Renal cortical epithelial cell (primary cell): ENCODE measurements at regions not wholly inside any gene's neighbourhood (a gene's known extent, or its start where the extent isn't known, plus 50 kb on each side); places are given as distances from the start of the nearest gene placed in this dataset.

ENCODE experiments used
- DNase-seq: peaks from one replicate; pipeline ENCODE4 v3.0.0-alpha.2; 2011; ENCODE audit warnings: low read depth

- no peak for DNase-seq
These were observed 329.7 kb upstream of the SNX7 start for GRCh38 chr1:98331718-98332311.

DNA sequence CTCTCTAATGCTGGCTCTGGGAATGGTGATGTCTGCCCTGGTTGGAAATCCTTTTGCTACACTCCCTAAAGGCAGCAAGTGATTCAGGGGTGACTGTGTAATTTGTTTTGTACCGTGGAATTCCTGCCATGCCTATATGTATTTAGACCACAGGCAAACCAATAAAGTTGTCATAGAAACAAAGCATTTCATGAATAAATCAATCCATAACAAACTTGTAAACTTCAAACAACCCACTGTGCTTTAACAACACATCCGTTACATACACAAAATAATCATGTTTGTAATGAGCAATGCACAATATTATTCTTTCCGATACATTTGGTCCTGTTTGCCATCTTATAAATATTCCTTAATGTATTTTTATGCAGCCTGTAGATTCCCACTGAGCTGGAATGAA lies 330.3 kb upstream of the SNX7 start:
- DNase-seq, result peak; percentile 73

- no peak for DNase-seq
These were observed 331.3 kb upstream of the SNX7 start for GRCh38 chr1:98330224-98330623.

GRCh38 chr1:98328855-98329254 lies 332.7 kb upstream of the SNX7 start:
- DNase-seq, result no peak

DNA sequence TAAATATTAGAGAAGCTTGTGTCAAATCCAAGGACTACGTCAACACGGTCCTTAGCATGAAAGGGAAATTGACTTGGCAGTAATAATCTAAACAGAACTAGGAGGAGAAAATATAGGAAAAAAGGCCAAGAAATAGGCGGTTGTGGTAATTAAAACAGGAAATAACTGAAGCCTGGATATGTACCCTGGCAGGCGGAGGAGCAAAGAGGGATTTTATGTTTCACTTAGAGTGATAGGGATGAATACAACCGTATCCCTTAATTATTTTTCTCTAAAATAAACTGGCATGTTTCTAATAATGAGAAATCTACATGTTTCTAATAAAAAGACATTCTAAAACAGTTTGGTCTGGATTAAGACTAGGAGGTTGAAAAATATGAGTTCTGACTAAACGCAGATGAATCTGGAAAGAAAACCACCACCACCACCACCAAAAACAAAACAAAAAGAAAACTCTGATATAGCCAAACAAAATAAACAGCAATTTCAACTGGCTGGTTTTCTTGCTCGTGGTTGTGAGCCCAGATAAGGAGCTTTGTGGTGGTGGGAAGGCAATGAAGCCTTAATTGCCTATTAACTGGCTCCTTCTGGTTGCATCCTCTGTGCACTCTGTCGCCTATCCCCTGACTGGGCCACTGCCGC lies 334.2 kb upstream of the SNX7 start:
- DNase-seq, result no peak

DNA sequence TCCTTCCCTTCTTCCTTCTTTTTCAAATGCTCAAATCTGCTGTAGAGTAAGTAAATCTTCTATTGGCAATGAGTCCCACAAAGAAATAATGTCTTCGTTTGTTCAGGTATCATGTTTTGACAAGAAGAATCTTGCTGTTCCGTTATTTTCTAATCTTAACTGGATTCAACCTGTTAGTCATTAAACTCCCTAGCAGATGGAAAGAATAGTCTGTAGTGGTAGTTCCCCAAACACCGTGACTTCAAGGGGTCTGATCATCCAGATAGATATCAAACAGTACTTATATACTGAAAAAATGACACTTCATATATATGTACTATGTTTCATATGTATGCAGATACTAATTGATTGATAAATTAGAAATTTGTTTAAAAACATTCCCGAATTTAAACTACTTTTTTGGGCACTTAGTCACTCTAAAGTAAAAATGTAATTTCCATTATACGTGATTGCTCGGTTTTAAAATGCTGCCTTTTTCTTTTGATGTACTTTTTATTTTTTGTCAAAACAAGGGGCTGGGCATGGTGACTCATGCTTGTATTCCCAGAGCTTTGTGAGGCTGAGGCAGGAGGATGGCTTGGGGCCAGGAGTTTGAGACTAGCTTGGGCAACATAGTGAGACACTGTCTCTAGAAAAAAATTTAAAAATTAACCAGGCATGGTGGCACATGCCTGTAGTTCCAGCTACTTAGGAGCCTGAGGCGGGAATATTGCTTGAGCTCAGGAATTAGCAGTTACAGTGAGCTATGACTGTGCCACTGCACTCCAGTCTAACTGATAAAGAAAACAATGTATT lies 335.7 kb upstream of the SNX7 start:
- peak; percentile 98 for DNase-seq

- peak; percentile 93 for DNase-seq
These were observed 337.6 kb upstream of the SNX7 start for GRCh38 chr1:98323906-98324358.

- peak; percentile 63 for DNase-seq
These were observed 338.1 kb upstream of the SNX7 start for GRCh38 chr1:98323388-98323787.

- DNase-seq, result no peak
These were observed 338.6 kb upstream of the SNX7 start for GRCh38 chr1:98322966-98323365.

DNA sequence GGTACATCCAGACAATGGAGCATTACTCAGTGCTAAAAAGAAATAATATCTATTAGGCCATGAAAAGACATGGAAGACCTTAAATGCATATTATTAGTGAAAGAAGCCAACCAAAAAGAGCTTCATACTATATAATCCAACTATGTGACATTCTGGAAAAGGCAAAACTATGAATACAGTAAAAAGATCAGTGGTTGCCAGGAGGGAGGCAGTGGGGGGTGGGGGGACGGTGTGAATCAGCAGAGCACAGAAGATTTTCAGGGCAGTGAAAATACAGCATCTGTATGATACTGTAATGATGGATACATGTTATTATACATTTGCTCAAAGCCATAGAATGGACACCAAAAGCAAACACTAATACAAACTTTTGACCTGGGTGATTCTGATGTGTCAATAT lies 339.4 kb upstream of the SNX7 start:
- no peak for DNase-seq

- DNase-seq, result no peak
These were observed 340.3 kb upstream of the SNX7 start for GRCh38 chr1:98321191-98321590.

- no peak for DNase-seq
These were observed 345.1 kb upstream of the SNX7 start for GRCh38 chr1:98316286-98316905.

- peak; percentile 47 for DNase-seq
These were observed 346.2 kb upstream of the SNX7 start for GRCh38 chr1:98315309-98315708.

DNA sequence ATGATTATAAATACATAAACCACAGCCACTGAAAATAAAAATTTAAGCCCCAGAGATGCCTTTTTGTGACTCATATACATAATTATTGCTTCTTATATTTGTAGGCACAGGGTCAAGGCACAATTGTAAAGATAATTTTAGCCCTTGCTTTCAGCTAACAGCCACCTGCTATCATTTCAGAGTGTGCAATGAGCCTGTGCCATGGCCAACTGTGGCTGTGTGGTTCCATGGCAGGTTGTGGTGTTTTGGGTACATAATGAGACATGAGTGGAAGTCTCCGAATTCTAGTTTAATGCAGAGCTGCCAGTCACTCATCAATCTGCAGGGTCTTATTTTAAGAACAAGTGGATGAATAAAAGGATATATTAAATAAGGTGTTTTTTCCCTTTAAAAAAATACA lies 346.9 kb upstream of the SNX7 start:
- DNase-seq, result no peak

- no peak for DNase-seq
These were observed 354.9 kb upstream of the SNX7 start for GRCh38 chr1:98306517-98307089.

- DNase-seq, result no peak
These were observed 356.2 kb upstream of the SNX7 start for GRCh38 chr1:98305362-98305761.

DNA sequence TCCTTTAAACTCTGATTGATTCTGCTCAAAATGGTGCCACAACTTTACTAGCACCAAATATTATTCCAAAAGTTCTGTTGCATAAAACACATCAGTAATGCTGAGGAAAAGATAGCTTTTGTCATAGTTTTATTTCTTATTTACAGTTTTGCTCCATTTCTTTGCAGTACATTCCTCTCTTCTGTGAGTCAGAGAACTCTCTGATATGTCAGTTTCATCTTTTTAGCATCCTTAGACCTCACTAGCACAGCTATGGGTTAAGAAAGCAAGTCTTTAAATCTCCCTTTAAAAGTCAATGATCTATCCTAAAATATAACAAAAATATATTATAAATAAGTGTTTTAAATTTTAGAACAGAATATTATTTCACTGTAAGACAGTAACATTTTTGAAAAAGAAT lies 356.6 kb upstream of the SNX7 start:
- DNase-seq, result no peak

DNA sequence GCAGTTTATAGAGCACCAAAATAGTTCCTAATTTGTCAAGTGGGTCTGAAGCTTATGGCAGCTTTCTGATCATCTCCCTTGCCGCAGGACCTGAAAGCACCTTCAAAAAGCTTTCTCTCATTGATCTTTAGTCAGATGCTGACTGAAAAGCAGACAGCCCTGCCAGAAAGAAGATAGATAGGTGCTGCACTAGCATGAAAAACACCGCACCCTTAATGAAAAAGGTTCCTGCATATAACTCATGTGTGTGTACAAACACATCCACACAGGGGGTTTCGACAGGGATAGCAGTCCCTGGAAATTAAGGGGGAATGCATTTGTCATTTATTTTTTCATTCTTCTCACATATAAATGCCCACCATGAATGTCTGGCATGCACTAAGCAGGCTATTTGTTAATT lies 361.7 kb upstream of the SNX7 start:
- DNase-seq, result no peak

- no peak for DNase-seq
These were observed 362.2 kb upstream of the SNX7 start for GRCh38 chr1:98299313-98299712.

- no peak for DNase-seq
These were observed 363.2 kb upstream of the SNX7 start for GRCh38 chr1:98298319-98298718.

GRCh38 chr1:98296681-98297080 lies 364.8 kb upstream of the SNX7 start:
- no peak for DNase-seq

DNA sequence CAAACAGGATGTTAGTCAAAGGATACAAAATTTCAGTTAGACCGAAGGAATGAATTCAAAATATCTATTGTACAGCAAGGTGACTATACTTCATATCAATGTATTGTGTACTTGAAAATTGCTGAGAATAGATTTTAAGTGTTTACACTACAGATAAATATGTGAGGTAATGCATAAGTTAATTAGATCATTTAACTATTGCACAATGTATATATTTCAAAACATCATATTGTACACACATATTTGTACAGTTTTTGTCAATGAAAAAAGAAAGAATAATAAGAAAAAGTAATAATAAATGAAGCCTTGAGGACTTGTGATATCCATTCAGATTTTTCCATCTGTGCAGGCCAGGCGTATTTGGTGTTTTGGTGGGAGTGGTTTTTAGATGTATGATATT lies 367.4 kb upstream of the SNX7 start:
- no peak for DNase-seq
